Stimulated activated CD8-positive, alpha-beta memory T cell treated with anti-CD3 and anti-CD28 coated beads, Interleukin-7, amount 100 ng/mL, for 4 hours (primary cell): ENCODE measurements at regions not wholly inside any gene's neighbourhood (a gene's known extent, or its start where the extent isn't known, plus 50 kb on each side); places are given as distances from the start of the nearest gene placed in this dataset.

ENCODE experiments used
- DNase-seq, 2 donors: peaks; one replicate each; pipeline ENCODE4 v3.0.0-alpha.2; 2020; ENCODE audit warnings: low read depth in 2 of 2

GRCh38 chr5:36355516-36355915 is 53.8 kb upstream of the RANBP3L start:
- no peak for DNase-seq

GRCh38 chr5:36356915-36357314 is 55.2 kb upstream of the RANBP3L start:
- no peak for DNase-seq

- DNase-seq = no peak
These were observed 55.8 kb upstream of the RANBP3L start for GRCh38 chr5:36357391-36357975.

GRCh38 chr5:36359267-36359666 is 57.6 kb upstream of the RANBP3L start:
- no peak for DNase-seq

GRCh38 chr5:36360307-36360706 is 58.6 kb upstream of the RANBP3L start:
- no peak for DNase-seq

- DNase-seq = no peak
These were observed 61.4 kb upstream of the RANBP3L start for GRCh38 chr5:36363101-36363500.

GRCh38 chr5:36363744-36364143 is 62.0 kb upstream of the RANBP3L start:
- DNase-seq = no peak

GRCh38 chr5:36364473-36364872 is 62.8 kb upstream of the RANBP3L start:
- DNase-seq = no peak

GRCh38 chr5:36365896-36366295 is 64.2 kb upstream of the RANBP3L start:
- DNase-seq = no peak

GRCh38 chr5:36366883-36367282 is 65.2 kb upstream of the RANBP3L start:
- DNase-seq = no peak

- DNase-seq = no peak
These were observed 65.8 kb upstream of the RANBP3L start for GRCh38 chr5:36367524-36367923.

DNA sequence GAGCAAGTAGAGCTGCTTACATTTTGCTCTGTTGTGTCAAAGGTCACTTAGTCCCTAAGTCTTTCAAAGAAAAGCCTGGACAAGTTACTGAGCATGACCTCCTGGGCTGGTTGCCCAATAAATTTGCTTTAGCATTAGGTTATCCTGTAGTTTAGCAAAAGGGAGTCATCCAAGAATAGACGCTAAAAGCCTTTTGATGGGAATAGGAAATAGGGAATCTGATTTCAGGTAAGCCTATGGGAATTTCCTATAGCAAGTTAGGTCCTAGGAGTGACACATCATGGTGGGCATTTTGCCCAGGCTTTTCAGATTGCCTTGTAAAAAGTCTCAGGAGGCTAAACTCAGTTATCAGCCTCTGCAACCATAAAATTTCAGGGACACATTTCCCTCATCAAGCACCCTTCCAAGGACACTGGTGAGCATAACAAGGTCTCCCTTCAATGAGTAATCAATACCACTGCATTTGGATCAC is 67.6 kb upstream of the RANBP3L start:
- no peak for DNase-seq

- DNase-seq = no peak
These were observed 68.4 kb upstream of the RANBP3L start for GRCh38 chr5:36370073-36370472.

DNA sequence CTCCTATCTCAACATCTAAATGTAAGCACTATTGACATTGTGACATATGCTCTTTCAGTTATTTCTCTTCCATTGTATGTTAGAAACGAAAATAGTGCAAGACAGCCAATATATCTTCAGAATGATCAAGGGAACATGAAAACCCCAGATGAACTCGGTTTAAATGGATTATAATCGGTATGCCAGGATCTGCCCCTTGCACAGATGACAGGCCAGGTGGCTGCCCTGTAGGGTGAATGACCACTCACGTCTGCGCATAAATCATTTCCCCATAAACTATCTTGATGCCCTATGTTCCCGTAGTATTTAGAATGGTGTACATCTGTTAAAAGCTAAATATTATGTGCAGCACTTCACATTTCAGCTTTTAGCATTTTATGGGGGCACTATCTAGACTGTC is 69.7 kb upstream of the RANBP3L start:
- DNase-seq = no peak

DNA sequence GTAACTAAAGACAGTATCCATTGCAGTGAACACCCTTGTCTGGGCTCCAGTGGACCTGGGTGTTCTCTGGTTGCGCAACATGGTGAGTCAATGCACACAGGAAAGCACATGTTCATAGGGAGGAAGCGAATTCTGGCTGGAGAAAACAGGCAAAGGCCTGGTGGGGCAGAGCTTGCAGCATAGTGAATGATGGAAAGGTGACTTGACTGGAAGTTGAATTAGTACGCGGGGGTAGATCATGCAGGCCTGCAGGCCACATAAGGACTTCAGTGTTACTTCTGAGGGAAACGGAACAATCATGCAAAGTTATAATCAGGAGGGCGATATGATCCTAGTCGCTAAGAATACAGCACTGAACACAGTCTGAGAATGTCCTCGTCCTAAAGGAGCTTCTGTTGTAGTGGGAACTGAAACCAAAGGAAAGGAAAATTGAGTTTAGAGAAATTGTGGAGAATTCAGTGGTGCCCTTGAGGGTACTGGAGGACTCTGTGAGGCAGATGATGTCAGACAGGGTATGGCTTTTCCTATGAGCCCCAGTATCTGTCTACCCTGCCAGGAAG is 71.9 kb upstream of the RANBP3L start:
- no peak for DNase-seq

DNA sequence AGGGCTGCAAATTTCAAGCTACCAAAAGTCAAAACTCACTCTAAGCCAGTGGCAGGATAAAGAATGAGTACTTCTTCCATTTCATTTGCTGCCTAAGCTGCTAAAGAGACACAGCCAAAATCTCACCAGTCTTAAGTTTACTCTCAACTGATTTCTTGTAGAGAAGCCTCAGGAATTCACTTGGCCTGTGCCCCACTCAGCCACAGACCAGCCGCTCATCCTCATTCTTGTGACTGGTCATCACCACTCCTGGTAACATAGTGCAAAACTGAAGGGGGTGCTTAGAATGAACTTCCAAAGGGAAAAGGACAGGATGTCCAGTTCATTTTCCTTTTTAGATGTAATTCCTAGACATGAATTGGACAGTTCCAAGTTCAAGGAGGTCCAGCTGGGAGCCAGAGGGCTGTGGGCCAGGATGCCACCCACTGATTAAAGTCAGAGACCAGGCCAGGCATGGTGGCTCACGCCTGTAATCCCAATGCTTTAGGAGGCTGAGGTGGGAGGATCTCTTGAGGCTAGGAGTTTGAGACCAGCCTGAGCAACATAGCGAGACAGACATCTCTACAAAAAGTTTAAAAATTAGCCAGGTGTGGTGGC is 72.7 kb upstream of the RANBP3L start:
- no peak for DNase-seq

GRCh38 chr5:36377192-36377591 is 75.5 kb upstream of the RANBP3L start:
- DNase-seq = no peak

DNA sequence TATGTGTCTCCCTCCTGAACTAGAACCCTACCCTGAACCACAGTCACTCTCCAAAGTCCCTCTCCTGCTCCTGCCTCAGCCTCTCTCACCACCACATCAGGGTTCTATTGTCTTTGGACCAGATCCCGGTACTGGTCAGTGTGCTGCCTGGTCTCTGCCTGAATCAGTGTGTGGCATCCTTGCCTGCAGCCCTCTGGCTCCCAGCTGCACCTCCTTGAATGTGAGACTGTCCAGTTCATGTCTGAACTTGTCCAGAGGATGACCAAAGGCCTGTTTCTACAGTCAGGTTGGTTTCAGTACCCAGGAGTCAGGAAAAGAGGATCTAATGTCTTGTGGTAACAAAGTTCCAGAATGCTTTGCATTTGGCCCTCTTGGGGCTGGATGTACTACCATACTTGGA is 76.8 kb upstream of the RANBP3L start:
- no peak for DNase-seq

DNA sequence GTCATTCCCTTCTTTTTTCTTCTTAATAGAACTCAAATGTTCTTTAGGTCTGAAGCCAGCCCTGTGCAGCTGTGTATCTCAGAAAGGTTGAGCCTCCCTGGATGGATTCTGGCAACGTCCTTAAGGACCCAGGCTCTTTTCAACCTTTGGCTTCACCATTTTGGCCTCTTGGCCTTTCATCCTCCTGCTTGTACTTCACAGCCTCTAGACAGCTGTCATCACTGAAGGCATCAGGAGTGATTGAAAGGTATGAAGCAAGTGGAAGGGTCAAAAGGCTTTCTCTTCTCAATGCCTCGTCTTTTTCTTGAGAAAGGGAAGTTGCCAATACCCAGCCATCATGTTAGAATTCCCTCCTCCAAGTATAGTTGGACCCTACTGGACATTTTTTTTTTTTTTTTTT is 81.2 kb upstream of the RANBP3L start:
- DNase-seq = no peak

GRCh38 chr5:36383942-36384341 is 82.2 kb upstream of the RANBP3L start:
- DNase-seq = no peak

- DNase-seq = no peak
These were observed 83.1 kb upstream of the RANBP3L start for GRCh38 chr5:36384845-36385244.

GRCh38 chr5:36385495-36385894 is 83.8 kb upstream of the RANBP3L start:
- DNase-seq = no peak

- DNase-seq = no peak
These were observed 86.6 kb upstream of the RANBP3L start for GRCh38 chr5:36388288-36388687.

GRCh38 chr5:36389245-36389644 is 87.5 kb upstream of the RANBP3L start:
- DNase-seq = no peak
